ENCODE measurements at regions not wholly inside any gene's neighbourhood (a gene's known extent, or its start where the extent isn't known, plus 50 kb on each side); places are given as distances from the start of the nearest gene placed in this dataset.

- 36 to 66% (median 48%) methylated on average over 1 of the region's 1 CpG for WGBS, 3 donors
- Histone ChIP-seq H3K36me3 (ENCODE audit: insufficient read depth in 1 of 2, low read depth in 1 of 2) (no peaks in the 10 kb centered on the region), H3K4me3 (no peak overlapping the region), H3K4me1 (peaks cover 4% of the 10 kb centered on the region), H3K27ac (no peak overlapping the region), H3K27me3 (ENCODE audit: insufficient read depth in 3 of 3, low read length in 2 of 3) (no peaks in the 10 kb centered on the region), H3K9me3 (no peaks in the 10 kb centered on the region)
- TF ChIP-seq, protein P1, sequence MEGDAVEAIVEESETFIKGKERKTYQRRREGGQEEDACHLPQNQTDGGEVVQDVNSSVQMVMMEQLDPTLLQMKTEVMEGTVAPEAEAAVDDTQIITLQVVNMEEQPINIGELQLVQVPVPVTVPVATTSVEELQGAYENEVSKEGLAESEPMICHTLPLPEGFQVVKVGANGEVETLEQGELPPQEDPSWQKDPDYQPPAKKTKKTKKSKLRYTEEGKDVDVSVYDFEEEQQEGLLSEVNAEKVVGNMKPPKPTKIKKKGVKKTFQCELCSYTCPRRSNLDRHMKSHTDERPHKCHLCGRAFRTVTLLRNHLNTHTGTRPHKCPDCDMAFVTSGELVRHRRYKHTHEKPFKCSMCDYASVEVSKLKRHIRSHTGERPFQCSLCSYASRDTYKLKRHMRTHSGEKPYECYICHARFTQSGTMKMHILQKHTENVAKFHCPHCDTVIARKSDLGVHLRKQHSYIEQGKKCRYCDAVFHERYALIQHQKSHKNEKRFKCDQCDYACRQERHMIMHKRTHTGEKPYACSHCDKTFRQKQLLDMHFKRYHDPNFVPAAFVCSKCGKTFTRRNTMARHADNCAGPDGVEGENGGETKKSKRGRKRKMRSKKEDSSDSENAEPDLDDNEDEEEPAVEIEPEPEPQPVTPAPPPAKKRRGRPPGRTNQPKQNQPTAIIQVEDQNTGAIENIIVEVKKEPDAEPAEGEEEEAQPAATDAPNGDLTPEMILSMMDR (IDR thresholded peaks at IDR 0.05), result no peak
- intact Hi-C loops (cut with DNase I), result no loop called here
- DNase-seq (no peak), ATAC-seq (no peak)
Observed at GRCh38 chrX:122184791-122185190, 999.3 kb upstream of the GRIA3 start.

DNA sequence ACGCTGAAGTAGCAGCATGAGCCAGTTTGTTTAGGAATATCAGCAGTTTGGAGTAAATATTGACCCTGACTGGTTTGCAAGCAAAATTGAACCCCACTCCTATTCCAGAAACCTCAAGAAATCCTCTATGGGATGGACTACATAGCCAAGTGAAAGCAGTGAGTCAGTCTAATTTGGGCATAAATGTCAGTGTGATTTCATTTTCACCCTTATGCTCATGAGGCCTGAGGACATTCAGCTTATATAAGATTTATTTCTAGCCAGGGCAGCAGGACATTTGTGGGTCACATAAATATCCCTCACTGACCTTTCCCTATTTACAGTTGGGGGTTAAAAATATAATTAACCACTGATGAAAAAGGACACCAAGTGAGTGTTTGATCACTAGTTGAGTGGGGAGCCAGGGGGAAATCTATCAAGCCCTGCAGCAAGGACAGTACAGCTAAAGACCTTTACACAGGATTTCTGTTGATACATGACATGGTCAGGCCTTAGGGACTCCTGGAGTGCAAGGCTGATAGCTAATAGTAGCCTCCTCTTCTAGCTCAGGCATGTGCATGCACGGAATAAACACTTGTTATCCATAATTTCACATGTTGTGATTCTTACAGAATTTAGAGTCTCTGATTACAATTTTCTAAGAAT, 996.9 kb upstream of the GRIA3 start:
- no peak for ATAC-seq
- no peak overlapping the region for H3K27ac ChIP-seq

DNA sequence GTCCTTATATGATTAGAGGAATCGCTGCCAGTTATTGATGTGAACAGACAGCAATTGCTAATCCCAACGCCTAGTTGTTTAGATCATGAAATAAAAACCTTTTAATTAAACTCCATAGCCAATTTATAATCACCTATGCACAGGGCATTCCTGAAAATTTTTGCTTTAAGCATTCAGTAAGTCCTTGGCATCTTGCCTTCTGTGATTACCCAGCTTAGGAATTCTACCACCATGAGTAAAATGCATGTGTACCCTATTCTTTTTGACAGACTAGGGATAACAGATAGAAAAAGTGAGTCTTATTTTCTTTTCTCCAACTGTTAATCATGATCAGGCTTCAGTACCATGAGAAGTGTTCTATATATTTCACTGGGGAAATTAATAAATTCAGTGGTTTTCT, 995.3 kb upstream of the GRIA3 start:
- intact Hi-C loops (cut with DNase I), result no loop called here
- H3K36me3 ChIP-seq (ENCODE audit: insufficient read depth in 1 of 2, low read depth in 1 of 2), result no peaks in the 10 kb centered on the region

More for the DNA sequence above, 996.9 kb upstream of the GRIA3 start:
- WGBS, 3 donors, result 48 to 67% (median 56%) methylated on average over 2 of the region's 2 CpGs
- Histone ChIP-seq H3K27me3 (ENCODE audit: insufficient read depth in 3 of 3, low read length in 2 of 3) (no peaks in the 10 kb centered on the region), H3K4me1 (peaks cover 4% of the 10 kb centered on the region), H3K4me3 (no peak overlapping the region), H3K36me3 (ENCODE audit: insufficient read depth in 1 of 2, low read depth in 1 of 2) (no peaks in the 10 kb centered on the region), H3K9me3 (no peaks in the 10 kb centered on the region)
- TF ChIP-seq, protein P1 (IDR thresholded peaks at IDR 0.05), result no peak
- intact Hi-C loops (cut with DNase I), result no loop called here
- no peak for DNase-seq

GRCh38 chrX:122196343-122196742, 987.7 kb upstream of the GRIA3 start:
- ATAC-seq (no peak), DNase-seq (no peak)
- Histone ChIP-seq H3K4me1 (no peaks in the 10 kb centered on the region), H3K27ac (no peak overlapping the region), H3K27me3 (ENCODE audit: insufficient read depth in 3 of 3, low read length in 2 of 3) (no peaks in the 10 kb centered on the region), H3K9me3 (no peaks in the 10 kb centered on the region), H3K36me3 (ENCODE audit: insufficient read depth in 1 of 2, low read depth in 1 of 2) (no peaks in the 10 kb centered on the region), H3K4me3 (no peak overlapping the region)
- WGBS, 3 donors, result 29 to 54% (median 42%) methylated on average over 5 of the region's 5 CpGs
- TF ChIP-seq, protein P1 (IDR thresholded peaks at IDR 0.05), result no peak
- intact Hi-C loops (cut with DNase I), result no loop called here

More for the DNA sequence above, 995.3 kb upstream of the GRIA3 start:
- 52 to 79% (median 60%) methylated on average over 2 of the region's 2 CpGs for WGBS, 3 donors
- Histone ChIP-seq H3K4me3 (no peak overlapping the region), H3K27me3 (ENCODE audit: insufficient read depth in 3 of 3, low read length in 2 of 3) (no peaks in the 10 kb centered on the region), H3K27ac (no peak overlapping the region), H3K9me3 (no peaks in the 10 kb centered on the region), H3K4me1 (peaks cover 4% of the 10 kb centered on the region)
- no peak for ATAC-seq
- TF ChIP-seq, protein P1 (IDR thresholded peaks at IDR 0.05), result no peak
- no peak for DNase-seq

GRCh38 chrX:122203399-122203798, 980.7 kb upstream of the GRIA3 start:
- TF ChIP-seq, protein P1 (IDR thresholded peaks at IDR 0.05), result no peak
- Histone ChIP-seq H3K4me1 (no peaks in the 10 kb centered on the region), H3K27ac (no peak overlapping the region), H3K27me3 (ENCODE audit: insufficient read depth in 3 of 3, low read length in 2 of 3) (no peaks in the 10 kb centered on the region), H3K9me3 (no peaks in the 10 kb centered on the region), H3K4me3 (no peak overlapping the region), H3K36me3 (ENCODE audit: insufficient read depth in 1 of 2, low read depth in 1 of 2) (no peaks in the 10 kb centered on the region)
- no peak for ATAC-seq
- no peak for DNase-seq
- 21 to 48% (median 45%) methylated on average over 3 of the region's 3 CpGs for WGBS, 3 donors
- intact Hi-C loops (cut with DNase I), result no loop called here
